GM19438 (cell line): ENCODE measurements at regions not wholly inside any gene's neighbourhood (a gene's known extent, or its start where the extent isn't known, plus 50 kb on each side); places are given as distances from the start of the nearest gene placed in this dataset.

Source experiments
- ATAC-seq: cut with Tn5 transposase; IDR thresholded peaks from one replicate; pipeline ENCODE4 v1.9.1; 2021; ENCODE audit warnings: low read depth; ENCODE audit not compliant: unreplicated experiment

- ATAC-seq: no peak
Observed at GRCh38 chr2:6782517-6783237, 83.0 kb downstream of the CMPK2 start.

GRCh38 chr2:6783238-6783614 is 82.5 kb downstream of the CMPK2 start:
- ATAC-seq: no peak

DNA sequence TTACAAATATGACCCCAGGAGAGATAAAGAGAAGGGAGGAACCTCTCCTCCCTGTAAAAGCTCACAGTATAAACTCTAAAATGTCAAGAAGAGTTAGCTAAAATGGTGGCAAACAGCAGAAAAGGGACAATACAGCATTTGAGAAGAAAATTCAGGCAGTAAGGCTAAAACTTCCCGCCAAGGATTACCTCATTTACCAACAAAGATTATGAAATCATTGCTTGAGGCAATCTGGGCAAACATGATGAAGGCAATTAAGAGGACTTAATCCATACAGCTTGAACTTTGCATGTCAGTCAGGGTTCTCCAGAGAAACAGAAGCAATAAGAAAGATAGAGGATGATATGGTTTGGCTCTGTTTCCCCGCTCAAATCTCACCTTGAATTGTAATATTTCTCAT is 81.4 kb downstream of the CMPK2 start:
- no peak for ATAC-seq

DNA sequence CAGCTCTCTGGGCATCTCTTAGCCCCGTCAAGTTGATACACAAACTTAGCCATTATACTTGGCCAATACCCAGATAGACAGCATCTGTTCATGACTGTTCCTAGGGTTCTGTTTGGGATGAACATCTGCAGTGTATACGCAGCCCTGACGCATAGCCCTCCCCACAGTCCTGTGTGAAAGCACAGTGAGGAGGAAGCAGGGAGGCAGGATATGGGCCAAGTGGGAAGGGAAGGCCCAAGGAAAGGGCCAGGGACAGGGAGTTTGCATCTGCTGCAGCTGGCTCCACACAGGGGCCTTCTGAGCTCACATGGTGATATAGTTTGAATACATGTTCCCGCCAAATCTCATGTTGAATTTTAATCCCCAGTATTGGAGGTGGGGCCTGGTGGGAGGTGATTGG is 80.2 kb downstream of the CMPK2 start:
- ATAC-seq: no peak

DNA sequence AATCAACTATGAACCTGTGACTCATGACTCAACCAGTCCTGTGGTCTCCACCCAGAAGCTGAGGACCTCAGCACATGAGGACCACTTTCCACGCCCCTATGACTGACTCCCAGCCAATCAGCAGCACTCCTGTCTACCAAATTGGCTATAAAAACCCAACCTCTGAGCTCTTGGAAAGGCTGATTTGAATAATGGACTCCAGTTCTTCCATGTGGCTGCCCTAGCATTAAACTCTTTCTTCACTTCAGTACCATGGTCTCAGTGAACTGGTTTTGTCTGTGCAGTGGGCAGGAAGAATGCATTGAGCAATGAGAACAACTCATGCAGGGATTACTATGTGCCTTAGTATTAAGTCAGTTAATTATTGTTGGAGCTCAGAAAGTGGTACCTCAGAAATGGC is 78.3 kb downstream of the CMPK2 start:
- no peak for ATAC-seq

- ATAC-seq: no peak
Observed at GRCh38 chr2:6788614-6789013, 77.1 kb downstream of the CMPK2 start.

DNA sequence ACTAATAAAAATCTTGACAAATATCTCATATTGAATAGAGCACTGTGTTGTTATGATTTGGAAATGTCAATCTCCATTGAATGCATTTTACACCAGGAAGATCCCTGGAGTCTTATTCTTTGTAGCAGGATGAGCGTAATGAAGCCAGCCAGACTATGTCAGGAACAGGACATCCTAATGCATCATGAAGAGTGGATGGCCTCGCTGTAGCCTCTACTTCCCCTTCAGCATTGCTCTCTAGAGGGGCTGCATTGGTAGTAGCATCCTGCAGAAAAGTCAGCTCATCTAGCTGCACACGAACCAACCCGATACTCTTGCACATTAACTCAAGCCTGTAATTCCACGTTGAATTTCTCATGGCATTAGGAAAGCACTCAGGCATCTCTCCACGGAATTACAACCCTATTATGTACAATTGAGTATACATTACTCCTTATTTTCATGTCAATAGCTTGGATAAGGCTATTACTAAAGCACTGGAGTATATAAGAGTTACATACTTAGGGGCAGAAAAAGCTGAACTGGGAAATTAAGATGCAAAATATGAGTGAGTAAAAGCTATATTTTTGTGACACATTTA is 76.1 kb downstream of the CMPK2 start:
- ATAC-seq: no peak

- ATAC-seq: no peak
Observed at GRCh38 chr2:6791682-6792081, 74.0 kb downstream of the CMPK2 start.

DNA sequence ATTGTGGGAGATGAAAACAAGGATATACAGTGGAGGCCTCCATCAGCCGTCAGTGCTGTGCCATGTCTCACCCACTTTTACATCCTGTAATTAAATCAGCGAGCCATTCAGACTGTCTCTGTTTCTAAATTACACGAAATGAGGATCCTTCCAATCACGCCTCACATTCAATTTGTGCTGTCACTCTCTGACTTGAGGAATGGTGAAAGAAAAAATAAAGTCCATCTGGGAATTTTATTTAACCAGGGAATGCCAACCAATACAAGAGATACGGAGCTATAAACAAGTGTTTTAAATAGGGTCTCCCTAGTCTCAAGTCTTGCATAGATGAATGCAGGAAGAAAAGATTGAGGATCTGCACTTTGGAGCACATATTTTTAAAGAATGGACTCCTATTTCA is 72.8 kb downstream of the CMPK2 start:
- ATAC-seq: no peak

- no peak for ATAC-seq
Observed at GRCh38 chr2:6793371-6793770, 72.3 kb downstream of the CMPK2 start.

GRCh38 chr2:6793913-6794312 is 71.8 kb downstream of the CMPK2 start:
- no peak for ATAC-seq

DNA sequence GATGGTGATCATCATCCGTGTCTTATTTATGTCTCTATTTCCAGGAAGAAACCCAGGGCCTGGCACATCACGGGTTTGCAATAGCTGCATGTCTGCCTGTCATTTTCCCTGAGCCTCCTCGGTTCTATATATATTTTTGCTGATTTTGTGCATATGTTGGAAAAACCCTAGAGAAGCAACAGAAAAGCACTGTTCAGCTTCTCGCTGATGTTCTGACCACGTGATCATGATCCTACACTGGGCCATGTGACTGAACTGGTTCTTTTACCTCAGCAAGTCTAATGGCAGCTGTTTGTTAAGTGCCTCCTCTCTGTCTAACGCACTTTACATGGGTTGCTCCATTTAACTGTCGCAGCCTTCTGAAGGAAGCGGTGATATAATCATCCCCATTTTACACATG is 71.3 kb downstream of the CMPK2 start:
- ATAC-seq: no peak
